Adrenal gland (tissue), 9 donors: ENCODE measurements at regions not wholly inside any gene's neighbourhood (a gene's known extent, or its start where the extent isn't known, plus 50 kb on each side); places are given as distances from the start of the nearest gene placed in this dataset.

Source experiments
- DNase-seq, 7 donors: peaks; one replicate each; pipeline ENCODE4 v3.0.0-alpha.2; 2019 to 2020
- H3K27ac ChIP-seq, 5 donors: fragments of 200-600 bp; sonication (generic) in 4 of 5; 1 replicate in 3 of 5; 2 replicates in 2 of 5; pipeline versions ENCODE4 v1.5.1 to v1.8.0; 2016 to 2020; ENCODE audit warnings: mild to moderate bottlenecking in 1 of 5
- H3K27me3 ChIP-seq: fragments of 200-600 bp; 2 replicates; pipeline ENCODE4 v1.8.0; 2021
- H3K36me3 ChIP-seq, 2 donors: fragments of 200-600 bp; replicated peaks in 1 of 2; 1 replicate in 1 of 2; 2 replicates in 1 of 2; pipeline versions ENCODE4 v1.5.1 to v1.8.0; 2018 to 2022
- H3K4me1 ChIP-seq, 2 donors: fragments of 200-600 bp; replicated peaks in 1 of 2; 1 replicate in 1 of 2; 2 replicates in 1 of 2; pipeline versions ENCODE4 v1.5.1 to v1.8.0; 2018 to 2021
- H3K4me3 ChIP-seq, 4 donors: fragments of 200-600 bp; sonication (generic) in 3 of 4; one replicate each; pipeline ENCODE4 v1.5.1; 2016 to 2018
- H3K9me3 ChIP-seq, 3 donors: fragments of 200-600 bp; sonication (generic) in 1 of 3; replicated peaks in 1 of 3; 1 replicate in 2 of 3; 2 replicates in 1 of 3; pipeline versions ENCODE4 v1.5.1 to v1.8.0; 2016 to 2021
- CTCF ChIP-seq, 6 experiments: fragments of 450-650 bp in 4 of 6; fragments of 200-600 bp in 2 of 6; sonication (generic) in 1 of 6; IDR thresholded peaks; 1 replicate in 5 of 6; 2 replicates in 1 of 6; pipeline versions ENCODE4 v1.5.1 to v1.8.0; 2016 to 2021; ENCODE audit warnings: antibody characterized with exemption in 6 of 6, mild to moderate bottlenecking in 2 of 6, moderate library complexity in 1 of 6
- POLR2A ChIP-seq, 2 donors: fragments of 450-650 bp; IDR thresholded peaks; one replicate each; pipeline ENCODE4 v1.6.1; 2017; ENCODE audit warnings: antibody characterized with exemption in 2 of 2, mild to moderate bottlenecking in 2 of 2, moderate library complexity in 1 of 2
- WGBS, 4 donors: extraction: QIAGEN DNeasy Blood & Tissue Kit in 2 of 4; methylation state at CpG; one replicate each; pipeline versions ENCODE4 v1.1.5 to v1.1.7; 2013 to 2017; 5-methylcytosine and 5-hydroxymethylcytosine counted together
- intact Hi-C, 2 donors: fragments of 100-400 bp; cut with DNase I; formaldehyde crosslinking; loops; one replicate each; pipeline versions ENCODE4 v1.14.1 to v1.15.0; 2022 to 2023
- donor health status: healthy with polysubstance abuse.
- donor health status: Bipolar disorder and iron deficiency.
- donor health status: DM: yes; HTN: yes; CAD: no.
- donor health status: DM: no; HTN: no; CAD: no.
- donor health status: DM: no; HTN: no; CAD: no.

DNA sequence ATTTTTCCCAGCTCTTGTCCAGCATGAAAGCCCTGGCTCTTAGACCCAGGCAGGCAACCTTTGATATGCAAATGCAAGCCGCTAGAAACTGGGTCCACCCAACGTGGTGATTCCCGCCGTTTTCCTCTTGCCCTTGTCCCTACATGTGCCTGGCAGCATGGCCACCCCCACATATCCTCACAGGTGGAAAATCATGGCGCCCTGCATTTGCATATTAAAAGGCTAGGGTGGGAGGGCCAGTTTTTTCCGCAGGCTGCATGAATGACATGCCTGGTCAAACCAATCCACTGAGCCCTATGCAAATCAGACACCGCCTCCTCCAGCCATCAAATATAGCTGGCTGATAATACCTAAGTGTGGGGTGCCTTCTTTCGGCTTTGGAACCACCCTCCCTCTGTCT lies 1091.8 kb upstream of the NXPH2 start:
- Histone ChIP-seq H3K4me1 (no peaks in the 10 kb centered on the region), H3K36me3 (no peaks in the 10 kb centered on the region), H3K4me3 (no peak overlapping the region), H3K27me3 (no peaks in the 10 kb centered on the region), H3K27ac (no peak overlapping the region), H3K9me3 (no peaks in the 10 kb centered on the region)
- no peak for DNase-seq
- no peak for TF ChIP-seq POLR2A (IDR thresholded peaks at IDR 0.05)
- no peak for TF ChIP-seq CTCF (IDR thresholded peaks at IDR 0.05)
- intact Hi-C loops, result no loop called here
- 81 to 88% (median 85%) methylated on average over 8 of the region's 8 CpGs for WGBS, 4 donors

DNA sequence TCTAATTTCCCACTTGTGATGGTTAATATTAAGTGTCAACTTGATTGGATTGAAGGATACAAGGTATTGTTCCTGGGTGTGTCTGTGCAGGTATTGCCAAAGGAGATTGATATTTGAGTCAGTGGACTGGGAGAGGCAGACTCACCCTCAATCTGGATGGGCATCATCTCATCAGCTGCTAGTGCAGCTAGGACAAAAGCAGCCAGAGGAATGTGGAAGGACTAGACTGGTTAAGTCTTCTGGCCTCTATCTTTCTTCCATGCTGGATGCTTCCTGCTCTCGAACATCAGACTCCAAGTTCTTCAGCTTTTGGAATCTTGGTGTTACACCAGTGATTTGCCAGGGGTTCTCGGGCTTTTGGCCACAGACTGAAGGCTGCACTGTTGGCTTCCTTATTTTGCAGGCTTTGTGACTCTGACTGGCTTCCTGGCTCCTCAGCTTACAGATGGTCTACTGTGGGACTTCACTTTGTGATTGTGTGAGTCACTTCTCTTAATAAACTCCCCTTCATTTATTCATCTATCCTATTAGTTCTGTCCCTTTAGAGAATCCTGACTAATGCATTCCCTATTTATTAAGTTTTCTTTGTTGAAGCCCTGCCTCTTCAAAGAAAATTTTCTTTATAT lies 1087.5 kb upstream of the NXPH2 start:
- WGBS, 4 donors, result 46 to 74% (median 60%) methylated on average over 2 of the region's 2 CpGs
- Histone ChIP-seq H3K9me3 (no peaks in the 10 kb centered on the region), H3K27me3 (no peaks in the 10 kb centered on the region), H3K36me3 (no peaks in the 10 kb centered on the region), H3K4me3 (no peak overlapping the region), H3K4me1 (no peaks in the 10 kb centered on the region), H3K27ac (no peak overlapping the region)
- intact Hi-C loops, result no loop called here
- TF ChIP-seq CTCF (IDR thresholded peaks at IDR 0.05), result no peak
- TF ChIP-seq POLR2A (IDR thresholded peaks at IDR 0.05), result no peak
- no peak for DNase-seq

- 58 to 72% (median 69%) methylated on average over 6 of the region's 6 CpGs for WGBS, 4 donors
- Histone ChIP-seq H3K36me3 (no peaks in the 10 kb centered on the region), H3K9me3 (peaks cover 0 to 6% (median 0%) of the 10 kb centered on the region in 3 donors), H3K27ac (no peak overlapping the region), H3K4me1 (no peaks in the 10 kb centered on the region), H3K27me3 (no peaks in the 10 kb centered on the region), H3K4me3 (no peak overlapping the region)
- intact Hi-C loops, result no loop called here
- DNase-seq, result no peak
- TF ChIP-seq CTCF (IDR thresholded peaks at IDR 0.05) (no peak), POLR2A (IDR thresholded peaks at IDR 0.05) (no peak)
These were observed 1084.7 kb upstream of the NXPH2 start for GRCh38 chr2:139864821-139865302.

GRCh38 chr2:139854769-139855483 lies 1074.7 kb upstream of the NXPH2 start:
- Histone ChIP-seq H3K9me3 (no peaks in the 10 kb centered on the region), H3K4me1 (no peaks in the 10 kb centered on the region), H3K27ac (no peak overlapping the region), H3K27me3 (no peaks in the 10 kb centered on the region), H3K4me3 (no peak overlapping the region), H3K36me3 (no peaks in the 10 kb centered on the region)
- intact Hi-C loops, result no loop called here
- WGBS, 4 donors, result 67 to 77% (median 75%) methylated on average over 3 of the region's 3 CpGs
- TF ChIP-seq CTCF (IDR thresholded peaks at IDR 0.05) (no peak), POLR2A (IDR thresholded peaks at IDR 0.05) (no peak)
- no peak for DNase-seq
